HEK293 (cell line): ENCODE measurements at regions not wholly inside any gene's neighbourhood (a gene's known extent, or its start where the extent isn't known, plus 50 kb on each side); places are given as distances from the start of the nearest gene placed in this dataset.

Experiments used
- CTCF ChIA-PET: fragments of 350-600 bp; formaldehyde crosslinking; extraction: SDS; loops from one replicate; lab custom pipeline; 2021; ENCODE audit warnings: antibody characterized with exemption; lab: Yijun Ruan, JAX
- POLR2A ChIA-PET: fragments of 300-600 bp; formaldehyde crosslinking; extraction: SDS; loops from one replicate; lab custom pipeline; 2020; ENCODE audit warnings: antibody characterized with exemption, inconsistent platforms; lab: Yijun Ruan, JAX
- H3K27ac ChIP-seq: fragments of 200-500 bp; sonication (Bioruptor generic); 2 replicates; pipeline ENCODE4 v1.5.1; 2014; ENCODE audit warnings: low read depth, low read length, control low read depth, inconsistent platforms; ENCODE audit errors: extremely low read depth
- H3K36me3 ChIP-seq, 2 experiments: fragments of 200-500 bp in 1 of 2; sonication (Bioruptor generic) in 1 of 2; 1 replicate in 1 of 2; 2 replicates in 1 of 2; pipeline ENCODE4 v1.5.1; 2014 to 2017; ENCODE audit warnings: inconsistent platforms in 2 of 2, low read length in 2 of 2; ENCODE audit not compliant: control insufficient read depth in 2 of 2, insufficient read depth in 1 of 2
- H3K4me1 ChIP-seq: fragments of 200-500 bp; sonication (Bioruptor generic); 2 replicates; pipeline ENCODE4 v1.5.1; 2014; ENCODE audit warnings: mild to moderate bottlenecking, low read length, inconsistent platforms; ENCODE audit not compliant: control insufficient read depth, insufficient read depth
- H3K4me3 ChIP-seq: 2 replicates; pipeline ENCODE4 v1.5.1; 2011; ENCODE audit warnings: low read depth, mild to moderate bottlenecking, control low read depth, low read length, moderate library complexity
- H3K9me3 ChIP-seq: fragments of 200-500 bp; sonication (Bioruptor generic); 2 replicates; pipeline ENCODE4 v1.5.1; 2014; ENCODE audit warnings: low read depth, low read length, inconsistent platforms; ENCODE audit not compliant: control insufficient read depth, insufficient read depth
- OSR2 ChIP-seq: fragments of 450-650 bp; formaldehyde crosslinking; IDR thresholded peaks from 2 replicates; pipeline ENCODE4 v1.5.1; 2016; ENCODE audit warnings: missing biosample characterization, missing genetic modification characterization
- SCRT1 ChIP-seq: fragments of 450-650 bp; formaldehyde crosslinking; IDR thresholded peaks from 2 replicates; pipeline ENCODE4 v1.5.1; 2016; ENCODE audit warnings: missing biosample characterization, missing genetic modification characterization, borderline replicate concordance
- SP7 ChIP-seq: fragments of 450-650 bp; formaldehyde crosslinking; IDR thresholded peaks from 2 replicates; pipeline ENCODE4 v1.5.1; 2016; ENCODE audit warnings: missing biosample characterization, missing genetic modification characterization
- YY2 ChIP-seq: fragments of 450-650 bp; formaldehyde crosslinking; IDR thresholded peaks from 2 replicates; pipeline ENCODE4 v1.5.1; 2016; ENCODE audit warnings: missing biosample characterization, missing genetic modification characterization
- ZIC2 ChIP-seq: fragments of 450-650 bp; formaldehyde crosslinking; IDR thresholded peaks from 2 replicates; pipeline ENCODE4 v1.5.1; 2016; ENCODE audit warnings: missing biosample characterization, missing genetic modification characterization
- ZNF16 ChIP-seq: fragments of 450-650 bp; formaldehyde crosslinking; IDR thresholded peaks from 2 replicates; pipeline ENCODE4 v1.5.1; 2016; ENCODE audit warnings: low read depth, missing biosample characterization, missing genetic modification characterization
- ZNF211 ChIP-seq: fragments of 450-650 bp; formaldehyde crosslinking; IDR thresholded peaks from 2 replicates; pipeline ENCODE4 v1.5.1; 2016; ENCODE audit warnings: low read depth, missing biosample characterization, missing genetic modification characterization
- ZNF239 ChIP-seq: fragments of 450-650 bp; formaldehyde crosslinking; IDR thresholded peaks from 2 replicates; pipeline ENCODE4 v1.5.1; 2016; ENCODE audit warnings: missing biosample characterization, missing genetic modification characterization
- ZNF391 ChIP-seq: fragments of 450-650 bp; formaldehyde crosslinking; IDR thresholded peaks from 2 replicates; pipeline ENCODE4 v1.5.1; 2016; ENCODE audit warnings: low read depth, missing biosample characterization, missing genetic modification characterization, borderline replicate concordance
- ZNF529 ChIP-seq: fragments of 450-650 bp; formaldehyde crosslinking; IDR thresholded peaks from 2 replicates; pipeline ENCODE4 v1.5.1; 2017; ENCODE audit warnings: missing genetic modification characterization, missing biosample characterization; ENCODE audit not compliant: insufficient replicate concordance
- ZNF549 ChIP-seq: fragments of 450-650 bp; IDR thresholded peaks from 2 replicates; pipeline ENCODE4 v1.5.1; 2018; ENCODE audit warnings: missing biosample characterization, missing genetic modification characterization, mild to moderate bottlenecking, inconsistent platforms, moderate library complexity
- ZNF596 ChIP-seq: fragments of 450-650 bp; IDR thresholded peaks from 2 replicates; pipeline ENCODE4 v1.5.0; 2018; ENCODE audit warnings: missing biosample characterization, mild to moderate bottlenecking, missing genetic modification characterization, moderate library complexity
- ZNF654 ChIP-seq: fragments of 450-650 bp; formaldehyde crosslinking; IDR thresholded peaks from 2 replicates; pipeline ENCODE4 v1.5.1; 2016; ENCODE audit warnings: low read depth, missing biosample characterization, missing genetic modification characterization
- ZNF701 ChIP-seq: fragments of 450-650 bp; formaldehyde crosslinking; IDR thresholded peaks from 2 replicates; pipeline ENCODE4 v1.5.1; 2016; ENCODE audit warnings: missing biosample characterization, missing genetic modification characterization
- ZXDB ChIP-seq: fragments of 450-650 bp; formaldehyde crosslinking; IDR thresholded peaks from 2 replicates; pipeline ENCODE4 v1.5.1; 2016; ENCODE audit warnings: missing biosample characterization, missing genetic modification characterization
- TF ChIP-seq, protein P1 (sequence below): fragments of 450-650 bp; formaldehyde crosslinking; IDR thresholded peaks from 2 replicates; pipeline ENCODE4 v1.5.1; 2016; ENCODE audit warnings: missing biosample characterization, missing genetic modification characterization
- TF ChIP-seq, protein P2 (sequence below): fragments of 450-650 bp; formaldehyde crosslinking; IDR thresholded peaks from 2 replicates; pipeline ENCODE4 v1.5.1; 2016; ENCODE audit warnings: missing biosample characterization, missing genetic modification characterization
- TF ChIP-seq, protein P3 (sequence below): fragments of 450-650 bp; formaldehyde crosslinking; IDR thresholded peaks from 2 replicates; pipeline ENCODE4 v1.5.1; 2016; ENCODE audit warnings: missing biosample characterization, missing genetic modification characterization
- TF ChIP-seq, protein P4 (sequence below): fragments of 450-650 bp; formaldehyde crosslinking; IDR thresholded peaks from 2 replicates; pipeline ENCODE4 v1.5.1; 2016; ENCODE audit warnings: missing biosample characterization, missing genetic modification characterization, low read depth
- TF ChIP-seq, protein P5 (sequence below): fragments of 450-650 bp; formaldehyde crosslinking; IDR thresholded peaks from 2 replicates; pipeline ENCODE4 v1.5.1; 2016; ENCODE audit warnings: missing biosample characterization, missing genetic modification characterization

DNA sequence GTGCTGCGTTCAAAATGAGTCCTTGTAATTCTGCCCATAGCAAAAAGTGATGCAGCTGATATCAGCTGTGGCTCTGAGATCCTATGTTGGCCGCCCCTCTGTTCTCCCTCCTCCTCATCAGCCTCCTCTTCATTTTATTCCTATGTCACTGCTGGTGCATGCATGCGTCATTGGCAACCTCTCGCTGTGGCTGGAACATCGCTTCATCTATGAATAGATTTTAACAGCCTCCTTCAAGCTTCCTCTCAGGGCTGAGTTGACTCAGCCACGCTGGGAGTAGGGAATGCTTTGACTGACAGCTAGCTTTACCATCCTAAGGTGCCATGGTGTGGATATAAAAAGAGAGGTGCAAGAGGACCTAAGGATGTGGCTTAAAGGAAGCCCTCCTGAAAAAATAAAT, 303.5 kb downstream of the PLK2 start:
- Histone ChIP-seq H3K27ac (no peak overlapping the region), H3K9me3 (no peaks in the 10 kb centered on the region)
- CTCF ChIA-PET: no interaction called here

DNA sequence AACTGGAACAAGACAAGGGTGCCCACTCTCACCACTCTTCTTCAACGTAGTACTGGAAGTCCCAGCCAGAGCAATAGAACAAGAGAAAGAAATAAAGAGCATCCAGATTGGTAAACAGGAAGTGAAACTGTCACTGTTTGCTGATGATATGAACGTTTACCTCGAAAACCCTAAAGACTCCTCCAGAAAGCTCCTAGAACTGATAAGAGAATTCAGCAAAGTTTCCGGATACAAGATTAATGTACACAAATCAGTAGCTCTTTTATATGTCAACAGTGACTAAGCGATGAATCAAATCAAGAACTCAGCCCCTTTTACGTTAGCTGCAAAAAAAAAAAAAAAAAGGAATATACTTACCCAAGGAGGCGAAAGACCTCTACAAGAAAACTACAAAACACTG, 306.6 kb downstream of the PLK2 start:
- H3K27ac ChIP-seq: no peak overlapping the region
- no peaks in the 10 kb centered on the region for H3K9me3 ChIP-seq
- TF ChIP-seq, protein P1, sequence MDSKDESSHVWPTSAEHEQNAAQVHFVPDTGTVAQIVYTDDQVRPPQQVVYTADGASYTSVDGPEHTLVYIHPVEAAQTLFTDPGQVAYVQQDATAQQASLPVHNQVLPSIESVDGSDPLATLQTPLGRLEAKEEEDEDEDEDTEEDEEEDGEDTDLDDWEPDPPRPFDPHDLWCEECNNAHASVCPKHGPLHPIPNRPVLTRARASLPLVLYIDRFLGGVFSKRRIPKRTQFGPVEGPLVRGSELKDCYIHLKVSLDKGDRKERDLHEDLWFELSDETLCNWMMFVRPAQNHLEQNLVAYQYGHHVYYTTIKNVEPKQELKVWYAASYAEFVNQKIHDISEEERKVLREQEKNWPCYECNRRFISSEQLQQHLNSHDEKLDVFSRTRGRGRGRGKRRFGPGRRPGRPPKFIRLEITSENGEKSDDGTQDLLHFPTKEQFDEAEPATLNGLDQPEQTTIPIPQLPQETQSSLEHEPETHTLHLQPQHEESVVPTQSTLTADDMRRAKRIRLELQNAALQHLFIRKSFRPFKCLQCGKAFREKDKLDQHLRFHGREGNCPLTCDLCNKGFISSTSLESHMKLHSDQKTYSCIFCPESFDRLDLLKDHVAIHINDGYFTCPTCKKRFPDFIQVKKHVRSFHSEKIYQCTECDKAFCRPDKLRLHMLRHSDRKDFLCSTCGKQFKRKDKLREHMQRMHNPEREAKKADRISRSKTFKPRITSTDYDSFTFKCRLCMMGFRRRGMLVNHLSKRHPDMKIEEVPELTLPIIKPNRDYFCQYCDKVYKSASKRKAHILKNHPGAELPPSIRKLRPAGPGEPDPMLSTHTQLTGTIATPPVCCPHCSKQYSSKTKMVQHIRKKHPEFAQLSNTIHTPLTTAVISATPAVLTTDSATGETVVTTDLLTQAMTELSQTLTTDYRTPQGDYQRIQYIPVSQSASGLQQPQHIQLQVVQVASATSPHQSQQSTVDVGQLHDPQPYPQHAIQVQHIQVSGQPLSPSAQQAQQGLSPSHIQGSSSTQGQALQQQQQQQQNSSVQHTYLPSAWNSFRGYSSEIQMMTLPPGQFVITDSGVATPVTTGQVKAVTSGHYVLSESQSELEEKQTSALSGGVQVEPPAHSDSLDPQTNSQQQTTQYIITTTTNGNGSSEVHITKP (tag by site-specific recombination): no peak
- TF ChIP-seq ZNF239 (tag by site-specific recombination): no peak
- no peak for TF ChIP-seq SCRT1
- TF ChIP-seq ZXDB: no peak
- H3K4me1 ChIP-seq: no peaks in the 10 kb centered on the region
- no peaks in the 10 kb centered on the region for H3K36me3 ChIP-seq
- H3K4me3 ChIP-seq: no peak overlapping the region
- ChIA-PET CTCF (no interaction called here), POLR2A (no interaction called here)

More for the DNA sequence above, 303.5 kb downstream of the PLK2 start:
- Histone ChIP-seq H3K4me1 (no peaks in the 10 kb centered on the region), H3K36me3 (no peaks in the 10 kb centered on the region)
- no peak for TF ChIP-seq ZNF391
- no peak for TF ChIP-seq ZNF529 (tag by site-specific recombination)
- TF ChIP-seq YY2 (tag by site-specific recombination): no peak
- TF ChIP-seq ZNF16 (tag by site-specific recombination): no peak
- TF ChIP-seq ZNF596: no peak
- TF ChIP-seq, protein P2, sequence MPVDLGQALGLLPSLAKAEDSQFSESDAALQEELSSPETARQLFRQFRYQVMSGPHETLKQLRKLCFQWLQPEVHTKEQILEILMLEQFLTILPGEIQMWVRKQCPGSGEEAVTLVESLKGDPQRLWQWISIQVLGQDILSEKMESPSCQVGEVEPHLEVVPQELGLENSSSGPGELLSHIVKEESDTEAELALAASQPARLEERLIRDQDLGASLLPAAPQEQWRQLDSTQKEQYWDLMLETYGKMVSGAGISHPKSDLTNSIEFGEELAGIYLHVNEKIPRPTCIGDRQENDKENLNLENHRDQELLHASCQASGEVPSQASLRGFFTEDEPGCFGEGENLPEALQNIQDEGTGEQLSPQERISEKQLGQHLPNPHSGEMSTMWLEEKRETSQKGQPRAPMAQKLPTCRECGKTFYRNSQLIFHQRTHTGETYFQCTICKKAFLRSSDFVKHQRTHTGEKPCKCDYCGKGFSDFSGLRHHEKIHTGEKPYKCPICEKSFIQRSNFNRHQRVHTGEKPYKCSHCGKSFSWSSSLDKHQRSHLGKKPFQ (tag by site-specific recombination): no peak
- TF ChIP-seq, all 188 proteins: peak for 0
- POLR2A ChIA-PET: no interaction called here
- no peak overlapping the region for H3K4me3 ChIP-seq

DNA sequence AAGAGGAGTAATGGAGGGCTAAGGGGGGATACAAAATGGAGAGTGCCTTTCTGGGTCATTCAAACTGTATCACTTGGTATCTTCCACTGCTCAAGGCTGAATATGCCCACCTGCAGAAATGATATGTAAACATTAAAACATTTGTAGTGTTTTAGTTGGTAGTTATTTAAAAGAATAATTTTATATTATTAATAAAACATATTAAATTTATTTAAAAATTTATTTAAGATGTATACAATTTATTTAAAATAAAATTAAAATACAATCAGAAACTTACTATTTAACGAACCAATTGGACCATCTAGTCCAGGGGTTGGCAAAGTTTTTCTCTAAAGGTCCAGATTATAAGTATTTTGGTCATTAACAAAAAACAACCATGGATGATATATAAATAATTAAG, 308.5 kb downstream of the PLK2 start:
- no peak overlapping the region for H3K27ac ChIP-seq
- H3K4me1 ChIP-seq: no peaks in the 10 kb centered on the region
- no peaks in the 10 kb centered on the region for H3K36me3 ChIP-seq
- no peak overlapping the region for H3K4me3 ChIP-seq
- no peaks in the 10 kb centered on the region for H3K9me3 ChIP-seq
- CTCF ChIA-PET: no interaction called here
- TF ChIP-seq OSR2 (tag by site-specific recombination): no peak
- TF ChIP-seq, protein P3, sequence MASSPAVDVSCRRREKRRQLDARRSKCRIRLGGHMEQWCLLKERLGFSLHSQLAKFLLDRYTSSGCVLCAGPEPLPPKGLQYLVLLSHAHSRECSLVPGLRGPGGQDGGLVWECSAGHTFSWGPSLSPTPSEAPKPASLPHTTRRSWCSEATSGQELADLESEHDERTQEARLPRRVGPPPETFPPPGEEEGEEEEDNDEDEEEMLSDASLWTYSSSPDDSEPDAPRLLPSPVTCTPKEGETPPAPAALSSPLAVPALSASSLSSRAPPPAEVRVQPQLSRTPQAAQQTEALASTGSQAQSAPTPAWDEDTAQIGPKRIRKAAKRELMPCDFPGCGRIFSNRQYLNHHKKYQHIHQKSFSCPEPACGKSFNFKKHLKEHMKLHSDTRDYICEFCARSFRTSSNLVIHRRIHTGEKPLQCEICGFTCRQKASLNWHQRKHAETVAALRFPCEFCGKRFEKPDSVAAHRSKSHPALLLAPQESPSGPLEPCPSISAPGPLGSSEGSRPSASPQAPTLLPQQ (tag by site-specific recombination): no peak
- TF ChIP-seq, all 188 proteins: peak for 0
- POLR2A ChIA-PET: no interaction called here

DNA sequence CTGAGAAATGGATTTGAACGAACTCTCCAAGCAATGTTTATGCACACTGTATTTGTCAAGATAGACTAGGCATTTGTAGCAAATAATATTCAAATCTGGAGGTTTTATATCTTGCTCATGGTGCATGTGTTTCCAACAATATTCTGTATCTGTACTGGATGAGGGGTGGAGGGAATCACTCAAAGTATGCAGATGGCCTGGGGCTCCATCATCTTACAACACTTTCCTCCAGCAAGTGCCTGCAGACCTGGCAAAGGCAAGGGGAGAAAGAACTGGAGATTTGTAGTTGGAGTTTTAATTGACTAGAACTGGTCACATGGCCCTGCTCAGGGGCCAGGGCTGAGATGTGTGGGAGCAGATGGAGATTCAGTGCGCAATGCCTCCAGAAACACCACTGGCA, 309.0 kb downstream of the PLK2 start:
- CTCF ChIA-PET: no interaction called here
- TF ChIP-seq, protein P4, sequence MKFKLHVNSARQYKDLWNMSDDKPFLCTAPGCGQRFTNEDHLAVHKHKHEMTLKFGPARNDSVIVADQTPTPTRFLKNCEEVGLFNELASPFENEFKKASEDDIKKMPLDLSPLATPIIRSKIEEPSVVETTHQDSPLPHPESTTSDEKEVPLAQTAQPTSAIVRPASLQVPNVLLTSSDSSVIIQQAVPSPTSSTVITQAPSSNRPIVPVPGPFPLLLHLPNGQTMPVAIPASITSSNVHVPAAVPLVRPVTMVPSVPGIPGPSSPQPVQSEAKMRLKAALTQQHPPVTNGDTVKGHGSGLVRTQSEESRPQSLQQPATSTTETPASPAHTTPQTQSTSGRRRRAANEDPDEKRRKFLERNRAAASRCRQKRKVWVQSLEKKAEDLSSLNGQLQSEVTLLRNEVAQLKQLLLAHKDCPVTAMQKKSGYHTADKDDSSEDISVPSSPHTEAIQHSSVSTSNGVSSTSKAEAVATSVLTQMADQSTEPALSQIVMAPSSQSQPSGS: no peak
- no peak for TF ChIP-seq ZNF549 (tag by site-specific recombination)
- TF ChIP-seq ZNF211 (tag by site-specific recombination): no peak
- no peak for TF ChIP-seq ZIC2 (tag by site-specific recombination)
- TF ChIP-seq ZNF654 (tag by site-specific recombination): no peak
- no peak for TF ChIP-seq ZNF701 (tag by site-specific recombination)
- TF ChIP-seq SP7 (tag by site-specific recombination): no peak
- TF ChIP-seq, protein P5, sequence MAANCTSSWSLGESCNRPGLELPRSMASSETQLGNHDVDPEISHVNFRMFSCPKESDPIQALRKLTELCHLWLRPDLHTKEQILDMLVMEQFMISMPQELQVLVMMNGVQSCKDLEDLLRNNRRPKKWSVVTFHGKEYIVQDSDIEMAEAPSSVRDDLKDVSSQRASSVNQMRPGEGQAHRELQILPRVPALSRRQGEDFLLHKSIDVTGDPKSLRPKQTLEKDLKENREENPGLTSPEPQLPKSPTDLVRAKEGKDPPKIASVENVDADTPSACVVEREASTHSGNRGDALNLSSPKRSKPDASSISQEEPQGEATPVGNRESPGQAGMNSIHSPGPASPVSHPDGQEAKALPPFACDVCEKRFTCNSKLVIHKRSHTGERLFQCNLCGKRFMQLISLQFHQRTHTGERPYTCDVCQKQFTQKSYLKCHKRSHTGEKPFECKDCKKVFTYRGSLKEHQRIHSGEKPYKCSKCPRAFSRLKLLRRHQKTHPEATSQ: no peak
- TF ChIP-seq OSR2 (tag by site-specific recombination): no peak

More for the DNA sequence above, 309.0 kb downstream of the PLK2 start:
- H3K9me3 ChIP-seq: no peaks in the 10 kb centered on the region
- no peaks in the 10 kb centered on the region for H3K4me1 ChIP-seq
- no peaks in the 10 kb centered on the region for H3K36me3 ChIP-seq
- H3K27ac ChIP-seq: no peak overlapping the region
- POLR2A ChIA-PET: no interaction called here
- H3K4me3 ChIP-seq: no peak overlapping the region
